HEK293T (cell line): ENCODE measurements at regions not wholly inside any gene's neighbourhood (a gene's known extent, or its start where the extent isn't known, plus 50 kb on each side); places are given as distances from the start of the nearest gene placed in this dataset.

Source experiments
- CTCF ChIA-PET: fragments of 350-600 bp; formaldehyde crosslinking; extraction: SDS; loops from one replicate; lab custom pipeline; 2021; ENCODE audit warnings: antibody characterized with exemption, inconsistent platforms; lab: Yijun Ruan, JAX
- POLR2A ChIA-PET: fragments of 350-600 bp; formaldehyde crosslinking; extraction: SDS; loops from one replicate; lab custom pipeline; 2020; ENCODE audit warnings: antibody characterized with exemption, inconsistent platforms; lab: Yijun Ruan, JAX
- DNase-seq: peaks from one replicate; pipeline ENCODE4 v3.0.0; 2012; ENCODE audit warnings: mixed read lengths; ENCODE audit errors: extremely low spot score
- ARNT ChIP-seq: fragments of 450-650 bp; IDR thresholded peaks from 2 replicates; pipeline ENCODE4 v1.6.1; 2017; ENCODE audit warnings: mild to moderate bottlenecking
- BHLHE40 ChIP-seq: fragments of 450-650 bp; IDR thresholded peaks from 2 replicates; pipeline ENCODE4 v1.6.1; 2016; ENCODE audit warnings: mild to moderate bottlenecking, moderate library complexity, borderline replicate concordance
- CTBP1 ChIP-seq: fragments of 450-650 bp; IDR thresholded peaks from 2 replicates; pipeline ENCODE4 v1.6.1; 2016; ENCODE audit warnings: borderline replicate concordance
- ELF4 ChIP-seq: fragments of 450-650 bp; IDR thresholded peaks from 2 replicates; pipeline ENCODE4 v1.6.1; 2017; ENCODE audit warnings: antibody characterized with exemption
- FOXA1 ChIP-seq: fragments of 450-650 bp; IDR thresholded peaks from 2 replicates; pipeline ENCODE4 v1.6.1; 2016; ENCODE audit warnings: mild to moderate bottlenecking
- FOXK2 ChIP-seq: fragments of 450-650 bp; IDR thresholded peaks from 2 replicates; pipeline ENCODE4 v1.6.1; 2016; ENCODE audit warnings: mild to moderate bottlenecking
- FOXM1 ChIP-seq: fragments of 450-650 bp; IDR thresholded peaks from 2 replicates; pipeline ENCODE4 v1.6.1; 2017; ENCODE audit warnings: mild to moderate bottlenecking, borderline replicate concordance
- HDGF ChIP-seq: fragments of 450-650 bp; IDR thresholded peaks from 2 replicates; pipeline ENCODE4 v1.6.1; 2017; ENCODE audit warnings: antibody characterized with exemption, borderline replicate concordance
- L3MBTL2 ChIP-seq: fragments of 450-650 bp; conservative IDR thresholded peaks from 2 replicates; pipeline ENCODE4 v1.6.1; 2016; ENCODE audit warnings: mild to moderate bottlenecking
- LEF1 ChIP-seq: fragments of 450-650 bp; IDR thresholded peaks from 2 replicates; pipeline ENCODE4 v1.6.1; 2017; ENCODE audit warnings: mild to moderate bottlenecking, borderline replicate concordance
- NFRKB ChIP-seq: fragments of 450-650 bp; IDR thresholded peaks from 2 replicates; pipeline ENCODE4 v1.6.1; 2016; ENCODE audit warnings: mild to moderate bottlenecking, moderate library complexity
- SP1 ChIP-seq: fragments of 450-650 bp; IDR thresholded peaks from 2 replicates; pipeline ENCODE4 v1.6.1; 2017
- SUZ12 ChIP-seq: fragments of 450-650 bp; IDR thresholded peaks from 2 replicates; pipeline ENCODE4 v1.6.1; 2016; ENCODE audit warnings: mild to moderate bottlenecking
- TARDBP ChIP-seq: fragments of 450-650 bp; IDR thresholded peaks from 2 replicates; pipeline ENCODE4 v1.6.1; 2016
- ZNF384 ChIP-seq: fragments of 450-650 bp; IDR thresholded peaks from 2 replicates; pipeline ENCODE4 v1.6.1; 2016
- TF ChIP-seq, protein P1 (sequence below): fragments of 450-650 bp; IDR thresholded peaks from 2 replicates; pipeline ENCODE4 v1.6.1; 2016

DNA sequence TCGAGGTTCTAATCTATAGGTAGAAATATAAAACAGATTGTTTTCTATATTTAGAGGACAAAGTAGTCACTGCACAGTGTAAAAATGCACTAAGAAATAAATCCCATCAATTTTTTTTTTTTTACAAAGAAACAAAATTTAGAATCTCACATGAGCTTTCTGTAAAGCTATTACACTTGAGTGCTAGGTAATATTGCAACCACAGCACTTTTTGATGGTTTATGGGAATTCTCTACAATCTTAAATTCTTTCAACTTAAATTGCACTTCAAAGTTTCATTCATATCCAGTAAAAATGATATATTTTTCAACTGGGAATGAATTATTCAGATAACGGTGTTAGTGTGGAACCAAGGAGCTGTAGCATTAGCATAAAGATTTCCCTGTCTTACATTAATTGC lies 1035.4 kb downstream of the SQOR start:
- DNase-seq = no peak
- no peak for TF ChIP-seq ZNF384
- TF ChIP-seq ARNT = no peak
- no peak for TF ChIP-seq L3MBTL2
- no peak for TF ChIP-seq CTBP1
- TF ChIP-seq, protein P1, sequence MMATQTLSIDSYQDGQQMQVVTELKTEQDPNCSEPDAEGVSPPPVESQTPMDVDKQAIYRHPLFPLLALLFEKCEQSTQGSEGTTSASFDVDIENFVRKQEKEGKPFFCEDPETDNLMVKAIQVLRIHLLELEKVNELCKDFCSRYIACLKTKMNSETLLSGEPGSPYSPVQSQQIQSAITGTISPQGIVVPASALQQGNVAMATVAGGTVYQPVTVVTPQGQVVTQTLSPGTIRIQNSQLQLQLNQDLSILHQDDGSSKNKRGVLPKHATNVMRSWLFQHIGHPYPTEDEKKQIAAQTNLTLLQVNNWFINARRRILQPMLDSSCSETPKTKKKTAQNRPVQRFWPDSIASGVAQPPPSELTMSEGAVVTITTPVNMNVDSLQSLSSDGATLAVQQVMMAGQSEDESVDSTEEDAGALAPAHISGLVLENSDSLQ = no peak
- TF ChIP-seq SP1 = no peak
- no peak for TF ChIP-seq BHLHE40
- TF ChIP-seq TARDBP = no peak
- no peak for TF ChIP-seq LEF1
- TF ChIP-seq ELF4 = no peak
- no peak for TF ChIP-seq FOXM1
- ChIA-PET POLR2A (no interaction called here), CTCF (no interaction called here)

DNA sequence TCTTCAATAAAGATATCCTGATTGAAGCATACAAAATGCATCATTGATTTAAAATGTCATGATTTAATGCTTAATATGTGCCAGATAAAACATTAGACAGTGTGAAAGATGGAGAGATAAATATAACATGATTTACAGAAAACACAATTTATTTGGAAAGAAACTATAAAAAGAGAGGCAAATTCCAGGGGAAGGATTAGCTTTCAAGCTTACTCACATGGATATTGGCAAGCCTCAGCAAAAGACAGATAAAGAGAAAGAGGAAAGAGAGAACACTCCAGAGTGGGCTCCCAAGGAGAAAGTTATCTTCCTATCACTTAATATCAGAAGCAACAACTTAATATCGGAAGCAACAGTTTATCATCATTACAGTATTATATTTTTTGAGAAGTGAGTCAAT lies 1036.5 kb downstream of the SQOR start:
- CTCF ChIA-PET = no interaction called here
- TF ChIP-seq SP1 = no peak
- no peak for TF ChIP-seq FOXK2
- no peak for TF ChIP-seq HDGF
- TF ChIP-seq SUZ12 = no peak
- no peak for TF ChIP-seq CTBP1
- no peak for TF ChIP-seq ELF4
- TF ChIP-seq NFRKB = no peak
- TF ChIP-seq FOXM1 = no peak
- no peak for TF ChIP-seq LEF1
- no peak for TF ChIP-seq TARDBP
- no peak for TF ChIP-seq FOXA1
- POLR2A ChIA-PET = no interaction called here
- no peak for DNase-seq

DNA sequence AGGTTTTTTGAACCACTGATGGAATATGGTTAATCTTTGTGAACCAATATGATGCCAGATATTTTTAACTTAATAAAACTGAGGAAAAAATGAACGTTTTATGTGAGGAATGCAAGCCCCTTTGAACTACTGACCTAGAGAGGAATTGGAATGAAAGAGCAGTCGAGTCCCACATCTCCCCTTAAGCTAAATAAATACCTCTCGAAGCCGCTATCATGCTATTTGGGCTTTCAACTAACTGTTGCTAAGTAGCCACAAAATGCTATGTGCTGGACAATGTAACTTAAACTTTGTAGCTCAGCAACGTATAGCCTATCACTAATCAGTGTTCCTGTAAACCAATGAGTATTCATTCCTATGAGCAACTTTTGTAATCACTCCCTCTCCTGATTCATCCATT lies 1037.2 kb downstream of the SQOR start:
- no peak for TF ChIP-seq L3MBTL2
- no peak for TF ChIP-seq FOXM1
- no peak for TF ChIP-seq ZNF384
- no peak for TF ChIP-seq ELF4
- TF ChIP-seq NFRKB = no peak
- TF ChIP-seq FOXK2 = no peak
- TF ChIP-seq, protein P1 = no peak
- TF ChIP-seq BHLHE40 = no peak
- no peak for TF ChIP-seq FOXA1
- TF ChIP-seq ARNT = no peak
- TF ChIP-seq SP1 = no peak
- no peak for TF ChIP-seq TARDBP
- TF ChIP-seq LEF1 = no peak
- TF ChIP-seq HDGF = no peak
- no peak for TF ChIP-seq SUZ12
- TF ChIP-seq CTBP1 = no peak
- POLR2A ChIA-PET = no interaction called here
- DNase-seq = no peak
- CTCF ChIA-PET = no interaction called here

DNA sequence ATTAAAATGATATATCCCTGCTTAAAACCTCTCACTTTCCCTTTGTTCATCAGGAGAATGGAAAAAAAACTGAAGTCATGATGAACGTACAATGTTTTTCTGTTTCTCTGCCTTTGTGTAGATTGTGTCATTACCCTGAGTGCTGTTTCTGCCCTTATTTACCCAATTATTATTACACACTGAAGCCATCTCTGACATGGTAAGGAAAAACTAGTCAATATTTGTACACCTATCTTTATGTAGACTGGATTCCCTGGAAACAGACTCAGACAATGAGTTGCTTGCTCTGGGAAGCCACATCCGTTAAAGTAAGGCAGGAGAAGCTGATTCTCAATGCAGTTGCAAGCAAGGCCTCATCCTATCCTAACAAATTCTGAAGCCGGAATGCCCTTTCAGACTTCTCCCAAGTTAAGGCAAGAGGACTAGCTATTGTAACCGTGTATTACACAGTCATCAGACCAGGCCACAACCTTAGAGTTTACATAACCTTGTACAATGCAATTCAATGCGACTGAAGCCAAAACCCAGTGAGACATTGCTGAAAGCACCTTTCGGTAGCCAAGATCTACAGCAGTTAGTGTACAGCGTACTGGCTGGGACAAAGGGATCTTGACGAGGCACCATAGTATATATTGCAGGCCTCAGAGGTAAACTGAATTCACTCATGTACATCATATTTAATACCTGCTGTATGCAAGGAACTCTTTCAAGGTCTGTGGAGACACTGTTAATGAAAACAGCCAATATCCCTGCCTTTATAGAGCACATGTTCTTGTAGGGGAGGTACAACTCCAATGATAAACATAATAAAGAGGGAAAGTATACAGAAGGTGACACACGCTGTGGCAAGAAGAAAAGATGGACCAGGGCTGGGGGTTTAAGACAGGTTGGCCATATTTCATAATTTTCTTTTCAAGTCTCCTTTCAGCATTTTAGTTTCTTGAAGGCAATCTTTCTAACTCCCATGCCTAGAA lies 1040.8 kb upstream of the SEMA6D start:
- CTCF ChIA-PET = no interaction called here
- TF ChIP-seq SP1 (no peak), LEF1 (no peak), ARNT (no peak), SUZ12 (no peak), BHLHE40 (no peak), ZNF384 (no peak), FOXA1 (no peak), CTBP1 (no peak), FOXM1 (no peak), HDGF (no peak)
- TF ChIP-seq, protein P1 = no peak

DNA sequence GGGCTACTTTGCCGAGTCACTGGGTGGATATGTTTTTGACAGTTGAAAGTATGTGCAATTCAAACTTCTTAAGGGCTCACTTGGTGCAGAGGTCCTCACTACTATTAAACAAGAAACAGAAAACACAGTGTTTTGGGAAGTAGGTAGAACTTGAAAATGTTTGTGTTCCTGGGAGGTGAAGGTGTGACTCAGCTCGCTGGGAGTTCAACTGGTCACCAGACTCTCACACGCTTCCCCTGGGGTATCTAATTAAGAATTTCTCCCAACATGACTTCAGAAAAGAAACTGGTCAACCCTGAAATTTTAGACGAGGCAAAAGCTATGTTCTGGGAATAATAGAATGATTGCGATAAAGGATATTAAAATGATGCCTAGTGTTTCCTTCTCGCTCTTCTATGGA lies 1039.8 kb upstream of the SEMA6D start:
- CTCF ChIA-PET = no interaction called here
- TF ChIP-seq FOXM1 = no peak
- no peak for DNase-seq
- POLR2A ChIA-PET = no interaction called here

More for the DNA sequence above, 1040.8 kb upstream of the SEMA6D start:
- POLR2A ChIA-PET = no interaction called here
- DNase-seq = no peak

DNA sequence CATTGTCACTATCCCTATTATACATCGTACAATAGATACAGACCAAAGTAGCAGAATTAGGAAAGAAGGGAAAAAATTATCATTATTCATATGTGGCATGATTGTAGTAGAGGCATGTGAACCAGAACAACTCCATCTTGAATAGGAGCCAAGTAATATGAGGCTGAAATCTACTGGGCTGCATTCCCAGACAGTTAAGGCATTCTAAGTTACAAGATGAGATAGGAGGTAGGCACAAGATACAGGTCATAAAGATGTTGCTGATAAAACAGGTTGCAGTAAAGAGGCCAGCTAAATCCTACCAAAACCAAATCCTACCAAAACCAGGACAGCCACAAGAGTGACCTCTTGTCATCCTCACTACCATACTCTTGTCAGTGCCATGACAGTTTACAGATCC lies 1035.4 kb upstream of the SEMA6D start:
- DNase-seq = no peak
- ChIA-PET CTCF (no interaction called here), POLR2A (no interaction called here)

More for the DNA sequence above, 1035.4 kb upstream of the SEMA6D start:
- TF ChIP-seq NFRKB (no peak), ELF4 (no peak), FOXA1 (no peak), HDGF (no peak), CTBP1 (no peak), L3MBTL2 (no peak), TARDBP (no peak), LEF1 (no peak), ZNF384 (no peak), FOXM1 (no peak), FOXK2 (no peak), ARNT (no peak), BHLHE40 (no peak), SUZ12 (no peak), SP1 (no peak)
- TF ChIP-seq, protein P1 = no peak
